Spleen (tissue), 11 donors: ENCODE measurements at regions not wholly inside any gene's neighbourhood (a gene's known extent, or its start where the extent isn't known, plus 50 kb on each side); places are given as distances from the start of the nearest gene placed in this dataset.

Source experiments
- DNase-seq: peaks from one replicate; pipeline ENCODE4 v3.0.0-alpha.2; 2020
- H3K27ac ChIP-seq, 8 donors: fragments of 200-600 bp; sonication (generic) in 7 of 8; 1 replicate in 4 of 8; 2 replicates in 4 of 8; pipeline versions ENCODE4 v1.5.0 to v1.8.0; 2016 to 2021; ENCODE audit warnings: inconsistent platforms in 4 of 8, mild to moderate bottlenecking in 4 of 8, moderate library complexity in 1 of 8
- H3K27me3 ChIP-seq, 7 donors: fragments of 200-600 bp; sonication (generic) in 6 of 7; replicated peaks in 1 of 7; 1 replicate in 4 of 7; 2 replicates in 3 of 7; pipeline versions ENCODE4 v1.5.0 to v1.8.0; 2016 to 2021; ENCODE audit warnings: inconsistent platforms in 3 of 7, mild to moderate bottlenecking in 1 of 7
- H3K36me3 ChIP-seq, 6 donors: fragments of 200-600 bp; sonication (generic) in 5 of 6; 1 replicate in 4 of 6; 2 replicates in 2 of 6; pipeline versions ENCODE4 v1.5.0 to v1.8.0; 2016 to 2021; ENCODE audit warnings: inconsistent platforms in 2 of 6
- H3K4me1 ChIP-seq, 6 donors: fragments of 200-600 bp; sonication (generic) in 5 of 6; 1 replicate in 3 of 6; 2 replicates in 3 of 6; pipeline versions ENCODE4 v1.5.0 to v1.8.0; 2016 to 2021; ENCODE audit warnings: inconsistent platforms in 3 of 6
- H3K4me3 ChIP-seq, 8 donors: fragments of 200-600 bp; sonication (generic) in 7 of 8; 1 replicate in 4 of 8; 2 replicates in 4 of 8; pipeline versions ENCODE4 v1.5.0 to v1.8.0; 2016 to 2021; ENCODE audit warnings: inconsistent platforms in 4 of 8, mild to moderate bottlenecking in 4 of 8, moderate library complexity in 2 of 8
- H3K9me3 ChIP-seq, 8 donors: fragments of 200-600 bp; sonication (generic) in 7 of 8; 1 replicate in 4 of 8; 2 replicates in 4 of 8; pipeline versions ENCODE4 v1.5.0 to v1.8.0; 2016 to 2021; ENCODE audit warnings: inconsistent platforms in 4 of 8
- CTCF ChIP-seq, 11 experiments: fragments of 200-600 bp in 7 of 11; fragments of 450-650 bp in 4 of 11; sonication (generic) in 4 of 11; IDR thresholded peaks in 8 of 11; conservative IDR thresholded peaks in 3 of 11; 1 replicate in 7 of 11; 2 replicates in 4 of 11; pipeline versions ENCODE4 v1.4.0 to v1.8.0; 2016 to 2021; ENCODE audit warnings: antibody characterized with exemption in 11 of 11, inconsistent platforms in 4 of 11, mild to moderate bottlenecking in 1 of 11
- POLR2A ChIP-seq, 3 donors: fragments of 450-650 bp; IDR thresholded peaks; one replicate each; pipeline ENCODE4 v1.5.1; 2017; ENCODE audit warnings: antibody characterized with exemption in 3 of 3, mild to moderate bottlenecking in 1 of 3
- POLR2AphosphoS5 ChIP-seq, 3 donors: sonication (generic); formaldehyde crosslinking; IDR thresholded peaks; one replicate each; pipeline ENCODE4 v1.5.1; 2017; ENCODE audit warnings: antibody characterized with exemption in 3 of 3
- WGBS, 5 donors: extraction: QIAGEN DNeasy Blood & Tissue Kit in 3 of 5; methylation state at CpG; one replicate each; pipeline versions ENCODE4 v1.1.5 to v1.1.7; 2013 to 2018; 5-methylcytosine and 5-hydroxymethylcytosine counted together
- intact Hi-C: fragments of 100-400 bp; cut with DNase I; formaldehyde crosslinking; loops from one replicate; pipeline ENCODE4 v1.15.0; 2023; ENCODE audit warnings: low total_unique reads
- donor health status: healthy with polysubstance abuse.
- donor health status: DM: no; HTN: no; CAD: no; lungs with moderate emphysema.
- donor health status: DM: no; HTN: no; CAD: no.
- donor health status: Bipolar disorder and iron deficiency.
- donor health status: healthy.
- donor health status: DM: no; HTN: no; CAD: no.
- donor health status: DM: yes; HTN: yes; CAD: no.

GRCh38 chr2:156797832-156798231 is 361.7 kb downstream of the GPD2 start:
- no peak overlapping the region for H3K27ac ChIP-seq
- H3K4me3 ChIP-seq, result no peak overlapping the region
- WGBS, 5 donors, result 78 to 90% (median 83%) methylated on average over 2 of the region's 2 CpGs
- H3K4me1 ChIP-seq, result no peaks in the 10 kb centered on the region
- H3K36me3 ChIP-seq, result no peaks in the 10 kb centered on the region
- H3K27me3 ChIP-seq, result no peaks in the 10 kb centered on the region
- intact Hi-C loops, result no loop called here
- TF ChIP-seq POLR2AphosphoS5 (IDR thresholded peaks at IDR 0.05) (no peak), POLR2A (IDR thresholded peaks at IDR 0.05) (no peak), CTCF (IDR thresholded peaks at IDR 0.05 in 8 of 11, conservative IDR thresholded peaks at IDR 0.05 in 3 of 11) (no peak)
- no peak for DNase-seq
- no peaks in the 10 kb centered on the region for H3K9me3 ChIP-seq

- DNase-seq, result no peak
- H3K4me3 ChIP-seq, result no peak overlapping the region
- TF ChIP-seq POLR2A (IDR thresholded peaks at IDR 0.05), result no peak
- no peak for TF ChIP-seq CTCF (IDR thresholded peaks at IDR 0.05 in 8 of 11, conservative IDR thresholded peaks at IDR 0.05 in 3 of 11)
- TF ChIP-seq POLR2AphosphoS5 (IDR thresholded peaks at IDR 0.05), result no peak
- H3K9me3 ChIP-seq, result no peaks in the 10 kb centered on the region
- no peaks in the 10 kb centered on the region for H3K4me1 ChIP-seq
- H3K36me3 ChIP-seq, result no peaks in the 10 kb centered on the region
- H3K27me3 ChIP-seq, result no peaks in the 10 kb centered on the region
- 45 to 53% (median 49%) methylated on average over 3 of the region's 3 CpGs for WGBS, 5 donors
- intact Hi-C loops, result no loop called here
- H3K27ac ChIP-seq, result no peak overlapping the region
Observed at GRCh38 chr2:156800065-156800653, 364.0 kb downstream of the GPD2 start.

GRCh38 chr2:156800781-156801361 is 364.7 kb downstream of the GPD2 start:
- no peak overlapping the region for H3K4me3 ChIP-seq
- WGBS, 5 donors, result 79 to 86% (median 83%) methylated on average over 8 of the region's 8 CpGs
- H3K4me1 ChIP-seq, result no peaks in the 10 kb centered on the region
- no peak overlapping the region for H3K27ac ChIP-seq
- H3K27me3 ChIP-seq, result no peaks in the 10 kb centered on the region
- TF ChIP-seq CTCF (IDR thresholded peaks at IDR 0.05 in 8 of 11, conservative IDR thresholded peaks at IDR 0.05 in 3 of 11), result no peak
- TF ChIP-seq POLR2A (IDR thresholded peaks at IDR 0.05), result no peak
- TF ChIP-seq POLR2AphosphoS5 (IDR thresholded peaks at IDR 0.05), result no peak
- DNase-seq, result no peak
- no peaks in the 10 kb centered on the region for H3K36me3 ChIP-seq
- intact Hi-C loops, result no loop called here
- H3K9me3 ChIP-seq, result no peaks in the 10 kb centered on the region

GRCh38 chr2:156803243-156803642 is 367.1 kb downstream of the GPD2 start:
- no peak overlapping the region for H3K4me3 ChIP-seq
- no peaks in the 10 kb centered on the region for H3K27me3 ChIP-seq
- intact Hi-C loops, result no loop called here
- DNase-seq, result no peak
- TF ChIP-seq CTCF (IDR thresholded peaks at IDR 0.05 in 8 of 11, conservative IDR thresholded peaks at IDR 0.05 in 3 of 11), result no peak
- no peak for TF ChIP-seq POLR2A (IDR thresholded peaks at IDR 0.05)
- TF ChIP-seq POLR2AphosphoS5 (IDR thresholded peaks at IDR 0.05), result no peak
- no peaks in the 10 kb centered on the region for H3K4me1 ChIP-seq
- WGBS, 5 donors, result 35 to 47% (median 38%) methylated on average over 10 of the region's 10 CpGs
- H3K27ac ChIP-seq, result no peak overlapping the region
- H3K9me3 ChIP-seq, result peaks cover 0 to 4% (median 0%) of the 10 kb centered on the region in 8 donors
- no peaks in the 10 kb centered on the region for H3K36me3 ChIP-seq
